Large intestine (tissue), 3 donors: ENCODE measurements at regions not wholly inside any gene's neighbourhood (a gene's known extent, or its start where the extent isn't known, plus 50 kb on each side); places are given as distances from the start of the nearest gene placed in this dataset.
"Not testable (repeated sequence)": the region's sequence is repeated elsewhere in the genome, so short reads cannot be mapped to it uniquely, and the experiment has no call there.

Experiments
- DNase-seq, 2 donors: peaks; one replicate each; pipeline versions ENCODE4 v3.0.0 to v3.0.0-alpha.2; 2013
- H3K27ac ChIP-seq: one replicate; pipeline ENCODE4 v1.5.1; 2013; ENCODE audit warnings: low read length
- H3K27me3 ChIP-seq: 2 replicates; pipeline ENCODE4 v1.6.1; 2013; ENCODE audit warnings: low read length; ENCODE audit not compliant: control insufficient read depth, insufficient read depth
- H3K36me3 ChIP-seq: 2 replicates; pipeline ENCODE4 v1.6.1; 2013; ENCODE audit warnings: low read length; ENCODE audit not compliant: control insufficient read depth, insufficient read depth
- H3K4me1 ChIP-seq: one replicate; pipeline ENCODE4 v1.6.1; 2013; ENCODE audit warnings: low read length; ENCODE audit not compliant: control insufficient read depth, insufficient read depth
- H3K4me3 ChIP-seq: one replicate; pipeline ENCODE4 v1.5.1; 2013; ENCODE audit warnings: low read length
- H3K9me3 ChIP-seq: one replicate; pipeline ENCODE4 v1.6.1; 2013; ENCODE audit warnings: mild to moderate bottlenecking, low read depth, low read length, moderate library complexity; ENCODE audit not compliant: control insufficient read depth
- WGBS: methylation state at CpG from one replicate; pipeline ENCODE4 v1.1.5; 2013; ENCODE audit warnings: low lambda C conversion rate; ENCODE audit not compliant: insufficient coverage; 5-methylcytosine and 5-hydroxymethylcytosine counted together

GRCh38 chr1:243968413-243968812 lies 82.7 kb upstream of the ZBTB18 start:
- WGBS, result 30% methylated on average over 2 of the region's 5 CpGs
- no peak for DNase-seq
- Histone ChIP-seq H3K9me3 (no peaks in the 10 kb centered on the region), H3K27ac (no peak overlapping the region), H3K4me3 (no peak overlapping the region), H3K36me3 (no peaks in the 10 kb centered on the region), H3K27me3 (peaks cover 3% of the 10 kb centered on the region), H3K4me1 (no peaks in the 10 kb centered on the region)

GRCh38 chr1:243964915-243965314 lies 86.2 kb upstream of the ZBTB18 start:
- Histone ChIP-seq H3K27me3 (peaks cover 6% of the 10 kb centered on the region), H3K4me3 (no peak overlapping the region), H3K27ac (no peak overlapping the region), H3K36me3 (no peaks in the 10 kb centered on the region), H3K4me1 (no peaks in the 10 kb centered on the region), H3K9me3 (no peaks in the 10 kb centered on the region)
- no peak for DNase-seq
- no CpG with 5 or more reads among the region's 2 CpGs for WGBS

GRCh38 chr1:243963571-243963970 lies 87.5 kb upstream of the ZBTB18 start:
- no peak overlapping the region for H3K27ac ChIP-seq
- no CpG with 5 or more reads among the region's 3 CpGs for WGBS

GRCh38 chr1:243962541-243962940 lies 88.5 kb upstream of the ZBTB18 start:
- 100% methylated on average over 1 of the region's 3 CpGs for WGBS
- no peak overlapping the region for H3K4me3 ChIP-seq
- H3K9me3 ChIP-seq, result no peaks in the 10 kb centered on the region
- H3K36me3 ChIP-seq, result no peaks in the 10 kb centered on the region
- H3K4me1 ChIP-seq, result no peaks in the 10 kb centered on the region
- H3K27me3 ChIP-seq, result peaks cover 3% of the 10 kb centered on the region
- H3K27ac ChIP-seq, result no peak overlapping the region
- DNase-seq, result no peak

More at GRCh38 chr1:243963571-243963970, 87.5 kb upstream of the ZBTB18 start:
- peaks cover 5% of the 10 kb centered on the region for H3K27me3 ChIP-seq
- no peaks in the 10 kb centered on the region for H3K4me1 ChIP-seq
- H3K4me3 ChIP-seq, result no peak overlapping the region
- no peaks in the 10 kb centered on the region for H3K36me3 ChIP-seq
- H3K9me3 ChIP-seq, result no peaks in the 10 kb centered on the region
- no peak for DNase-seq

GRCh38 chr1:243959998-243960397 lies 91.1 kb upstream of the ZBTB18 start:
- Histone ChIP-seq H3K27me3 (peaks cover 3% of the 10 kb centered on the region), H3K36me3 (no peaks in the 10 kb centered on the region), H3K9me3 (no peaks in the 10 kb centered on the region), H3K4me3 (no peak overlapping the region), H3K4me1 (no peaks in the 10 kb centered on the region), H3K27ac (no peak overlapping the region)
- 83% methylated on average over 1 of the region's 2 CpGs for whole genome bisulfite sequencing
- no peak for DNase-seq

- Histone ChIP-seq H3K4me1 (no peaks in the 10 kb centered on the region), H3K27ac (no peak overlapping the region), H3K36me3 (no peaks in the 10 kb centered on the region), H3K27me3 (peaks cover 4% of the 10 kb centered on the region), H3K4me3 (no peak overlapping the region), H3K9me3 (no peaks in the 10 kb centered on the region)
- no peak for DNase-seq
Observed at GRCh38 chr1:243957141-243957540, 93.9 kb upstream of the ZBTB18 start.

- Histone ChIP-seq H3K4me3 (no peak overlapping the region), H3K27me3 (peaks cover 3% of the 10 kb centered on the region), H3K9me3 (no peaks in the 10 kb centered on the region), H3K27ac (no peak overlapping the region), H3K36me3 (no peaks in the 10 kb centered on the region), H3K4me1 (no peaks in the 10 kb centered on the region)
- WGBS, result 100% methylated on average over 1 of the region's 3 CpGs
- DNase-seq, result no peak
Observed at GRCh38 chr1:243956450-243956849, 94.6 kb upstream of the ZBTB18 start.

GRCh38 chr1:243951207-243951606 lies 99.9 kb upstream of the ZBTB18 start:
- not testable (repeated sequence) for H3K4me3 ChIP-seq, DNase-seq
- 95% methylated on average over 3 of the region's 11 CpGs for WGBS

GRCh38 chr1:243950166-243950565 lies 100.1 kb upstream of the AKT3 start:
- Histone ChIP-seq H3K4me3 (no peak overlapping the region), H3K9me3 (no peaks in the 10 kb centered on the region), H3K4me1 (no peaks in the 10 kb centered on the region), H3K27me3 (peaks cover 3% of the 10 kb centered on the region), H3K36me3 (no peaks in the 10 kb centered on the region), H3K27ac (no peak overlapping the region)
- WGBS, result no CpG with 5 or more reads among the region's 3 CpGs
- no peak for DNase-seq

More at GRCh38 chr1:243951207-243951606, 99.9 kb upstream of the ZBTB18 start:
- not testable (repeated sequence) for H3K36me3 ChIP-seq, H3K9me3 ChIP-seq, H3K4me1 ChIP-seq, H3K27me3 ChIP-seq, H3K27ac ChIP-seq

GRCh38 chr1:243946946-243947345 lies 96.9 kb upstream of the AKT3 start:
- Histone ChIP-seq H3K4me3 (no peak overlapping the region), H3K27me3 (no peaks in the 10 kb centered on the region), H3K4me1 (peaks cover 13% of the 10 kb centered on the region), H3K9me3 (no peaks in the 10 kb centered on the region), H3K27ac (no peak overlapping the region), H3K36me3 (no peaks in the 10 kb centered on the region)
- no peak for DNase-seq
- no CpG with 5 or more reads among the region's 8 CpGs for WGBS

GRCh38 chr1:243946253-243946652 lies 96.2 kb upstream of the AKT3 start:
- 50% methylated on average over 2 of the region's 7 CpGs for WGBS
- peaks cover 13% of the 10 kb centered on the region for H3K4me1 ChIP-seq
- DNase-seq, result no peak
- H3K9me3 ChIP-seq, result no peaks in the 10 kb centered on the region
- H3K27me3 ChIP-seq, result no peaks in the 10 kb centered on the region
- H3K36me3 ChIP-seq, result no peaks in the 10 kb centered on the region
- no peak overlapping the region for H3K27ac ChIP-seq
- no peak overlapping the region for H3K4me3 ChIP-seq
